Activated B cell treated with CpG ODN at 0.5 μM for 24 hours (primary cell): ENCODE measurements at regions not wholly inside any gene's neighbourhood (a gene's known extent, or its start where the extent isn't known, plus 50 kb on each side); places are given as distances from the start of the nearest gene placed in this dataset.

Experiments used
- ATAC-seq: fragments of 200-7000 bp; cut with Tn5 transposase; one replicate; pipeline ENCODE4 v1.10.0; 2021; ENCODE audit warnings: low read depth, mild to moderate bottlenecking, moderate library complexity
- CTCF ChIA-PET: fragments of 350-600 bp; sonication (Branson Sonifier 250); formaldehyde crosslinking; loops from one replicate; lab custom pipeline; 2021; ENCODE audit warnings: antibody characterized with exemption; lab: Charles Lee
- POLR2A ChIA-PET: fragments of 350-600 bp; sonication (Branson Sonifier 250); formaldehyde crosslinking; loops from one replicate; lab custom pipeline; 2021; ENCODE audit warnings: antibody characterized with exemption; lab: Charles Lee
- DNase-seq: peaks from one replicate; pipeline ENCODE4 v3.0.0; 2022
- H3K27ac Mint-ChIP-seq: one replicate; pipeline ENCODE4 v1.8.0; 2020; ENCODE audit warnings: mixed read lengths
- H3K27me3 Mint-ChIP-seq: one replicate; pipeline ENCODE4 v1.8.0; 2021; ENCODE audit warnings: mixed read lengths
- H3K36me3 Mint-ChIP-seq: one replicate; pipeline ENCODE4 v1.8.0; 2021; ENCODE audit warnings: low read depth, mixed read lengths
- H3K4me1 Mint-ChIP-seq: one replicate; pipeline ENCODE4 v1.8.0; 2021; ENCODE audit warnings: mixed read lengths
- H3K4me3 Mint-ChIP-seq: one replicate; pipeline ENCODE4 v1.8.0; 2020; ENCODE audit warnings: mild to moderate bottlenecking, mixed read lengths
- H3K9me3 Mint-ChIP-seq: one replicate; pipeline ENCODE4 v1.8.0; 2020; ENCODE audit warnings: mixed read lengths
- CTCF ChIP-seq: fragments of 200-600 bp; IDR thresholded peaks from one replicate; pipeline ENCODE4 v1.8.0; 2022; ENCODE audit warnings: antibody characterized with exemption, mild to moderate bottlenecking
- intact Hi-C: fragments of 100-400 bp; cut with micrococcal nuclease; formaldehyde crosslinking; loops from one replicate; pipeline ENCODE4 v1.15.1; 2024

DNA sequence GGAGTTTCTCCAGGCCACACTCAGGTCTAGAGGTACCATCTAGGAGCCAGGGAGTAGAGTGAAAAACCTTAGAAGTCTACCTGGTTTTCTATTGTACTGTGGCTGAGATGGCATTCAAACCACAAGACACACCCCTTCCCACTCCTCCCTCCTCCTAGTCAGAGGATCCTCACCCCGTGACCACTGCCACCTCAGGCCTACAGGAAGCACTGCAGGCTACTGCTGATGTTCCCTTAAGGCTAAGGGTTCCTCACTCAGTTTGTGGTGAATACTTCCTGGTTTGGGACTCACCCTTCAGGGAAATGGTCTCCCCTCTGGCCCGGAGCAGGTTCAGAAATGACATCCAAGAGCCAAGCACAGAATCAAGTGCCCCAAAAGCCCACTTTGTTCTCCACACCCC lies 1293.9 kb downstream of the JRKL start:
- Mint-ChIP-seq H3K4me3 (no peak overlapping the region), H3K9me3 (peaks cover 8% of the 10 kb centered on the region), H3K4me1 (no peaks in the 10 kb centered on the region), H3K27me3 (no peaks in the 10 kb centered on the region), H3K36me3 (no peaks in the 10 kb centered on the region), H3K27ac (no peak overlapping the region)
- DNase-seq = no peak
- intact Hi-C loops = no loop called here
- CTCF ChIA-PET = no interaction called here
- POLR2A ChIA-PET = no interaction called here
- ATAC-seq = no peak
- no peak for TF ChIP-seq CTCF

GRCh38 chr11:97684486-97685439 lies 1295.0 kb downstream of the JRKL start:
- no peak overlapping the region for H3K27ac Mint-ChIP-seq
- no peak for TF ChIP-seq CTCF

DNA sequence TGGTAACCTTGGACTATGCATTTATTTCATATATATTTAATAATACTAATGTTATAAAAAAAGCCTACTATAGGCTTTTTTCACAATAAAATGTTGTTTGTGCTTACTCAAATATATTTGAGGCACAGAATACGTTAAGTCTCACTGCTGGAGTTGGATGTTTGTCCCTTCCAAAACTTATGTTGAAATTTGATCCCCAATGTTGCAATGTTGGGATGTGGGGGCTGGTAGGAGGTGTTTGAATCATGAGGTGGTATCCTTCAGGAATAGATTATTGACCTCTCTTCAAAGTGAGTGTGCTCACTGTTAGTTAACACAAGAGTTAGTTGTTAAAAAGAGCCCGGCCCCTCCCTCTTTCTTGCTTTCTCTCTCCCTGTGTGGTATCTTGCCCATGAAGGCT lies 1295.9 kb downstream of the JRKL start:
- ATAC-seq = no peak
- DNase-seq = no peak
- intact Hi-C loops = no loop called here
- TF ChIP-seq CTCF = no peak
- CTCF ChIA-PET = no interaction called here
- Mint-ChIP-seq H3K36me3 (no peaks in the 10 kb centered on the region), H3K9me3 (peaks cover 4% of the 10 kb centered on the region), H3K4me1 (no peaks in the 10 kb centered on the region), H3K27me3 (no peaks in the 10 kb centered on the region), H3K27ac (no peak overlapping the region), H3K4me3 (no peak overlapping the region)
- POLR2A ChIA-PET = no interaction called here

More at GRCh38 chr11:97684486-97685439, 1295.0 kb downstream of the JRKL start:
- H3K4me3 Mint-ChIP-seq = no peak overlapping the region
- CTCF ChIA-PET = no interaction called here
- H3K9me3 Mint-ChIP-seq = peaks cover 8% of the 10 kb centered on the region
- POLR2A ChIA-PET = no interaction called here
- H3K36me3 Mint-ChIP-seq = no peaks in the 10 kb centered on the region
- H3K4me1 Mint-ChIP-seq = no peaks in the 10 kb centered on the region
- ATAC-seq = no peak
- no peaks in the 10 kb centered on the region for H3K27me3 Mint-ChIP-seq
- intact Hi-C loops = no loop called here
- DNase-seq = no peak

- ATAC-seq (no peak), DNase-seq (no peak)
- Mint-ChIP-seq H3K27ac (no peak overlapping the region), H3K4me3 (no peak overlapping the region), H3K4me1 (no peaks in the 10 kb centered on the region), H3K27me3 (no peaks in the 10 kb centered on the region), H3K36me3 (no peaks in the 10 kb centered on the region), H3K9me3 (peaks cover 3% of the 10 kb centered on the region)
- no peak for TF ChIP-seq CTCF
- intact Hi-C loops = no loop called here
- ChIA-PET CTCF (no interaction called here), POLR2A (no interaction called here)
Measured at GRCh38 chr11:97687111-97687510, 1297.3 kb downstream of the JRKL start.

DNA sequence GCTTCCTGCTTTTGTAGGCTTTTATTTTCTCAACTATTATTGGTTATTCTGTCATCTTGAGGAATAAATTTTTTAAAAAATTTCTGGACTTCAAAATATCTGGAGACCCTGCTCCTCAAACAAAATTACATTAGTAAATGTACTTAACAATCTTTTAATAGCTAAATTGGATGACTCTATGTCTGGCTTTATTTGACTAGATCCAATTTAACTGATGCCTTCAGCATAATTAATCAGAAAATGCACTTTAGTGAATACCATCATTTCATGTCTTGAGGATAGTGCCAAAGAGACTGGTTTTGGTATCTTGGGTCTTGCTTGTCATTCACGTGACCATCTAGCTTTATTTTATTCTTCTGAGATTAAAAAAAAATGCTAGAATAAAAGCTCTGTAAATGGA lies 1301.2 kb downstream of the JRKL start:
- H3K9me3 Mint-ChIP-seq = peaks cover 4% of the 10 kb centered on the region
- H3K4me3 Mint-ChIP-seq = no peak overlapping the region
- intact Hi-C loops = no loop called here
- H3K36me3 Mint-ChIP-seq = no peaks in the 10 kb centered on the region
- H3K27ac Mint-ChIP-seq = no peak overlapping the region
- H3K4me1 Mint-ChIP-seq = no peaks in the 10 kb centered on the region
- ChIA-PET CTCF (no interaction called here), POLR2A (no interaction called here)
- no peak for DNase-seq
- no peak for ATAC-seq
- no peak for TF ChIP-seq CTCF
- H3K27me3 Mint-ChIP-seq = no peaks in the 10 kb centered on the region
